Esophagus mucosa (tissue), 1 donor: ENCODE measurements at regions not wholly inside any gene's neighbourhood (a gene's known extent, or its start where the extent isn't known, plus 50 kb on each side); places are given as distances from the start of the nearest gene placed in this dataset.
A peak's percentile ranks its signal among the peaks of the same experiment; 100 is the strongest.
"Not testable (repeated sequence)": the region's sequence is repeated elsewhere in the genome, so short reads cannot be mapped to it uniquely, and the experiment has no call there.

ENCODE experiments used
- ATAC-seq: fragments of 200-7000 bp; cut with Tn5 transposase; one replicate; pipeline ENCODE4 v1.9.1; 2020
- donor health status: DM: yes; HTN: yes; CAD: no.

DNA sequence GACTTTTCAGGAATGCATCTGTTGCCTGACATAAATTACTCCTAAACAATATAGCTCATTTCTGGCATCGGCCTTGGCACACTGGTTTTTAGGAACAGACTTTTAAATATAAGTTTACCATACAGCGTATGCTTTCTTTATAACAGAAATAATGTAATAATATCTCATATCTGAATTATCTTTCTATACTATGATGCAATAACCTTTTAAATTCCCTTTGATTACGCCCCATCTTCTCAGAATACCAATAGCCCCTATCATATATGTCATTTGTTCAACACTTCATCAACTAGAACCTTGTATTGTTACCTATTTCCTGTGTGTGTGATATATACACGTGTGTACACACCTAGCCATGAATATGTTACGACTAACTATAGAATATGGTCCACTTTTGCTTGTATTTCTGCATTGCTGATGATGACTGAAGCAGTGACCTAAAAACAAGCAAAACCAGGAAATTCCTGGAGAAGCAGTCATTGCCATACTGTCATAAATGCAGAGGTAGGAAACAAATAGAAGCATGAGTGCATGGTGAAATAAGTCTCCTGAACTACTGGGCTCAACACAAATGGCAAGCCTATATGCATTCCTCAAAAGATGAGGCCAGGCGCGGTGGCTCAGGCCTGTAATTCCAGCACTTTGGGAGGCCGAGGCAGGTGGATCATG, 618.4 kb upstream of the NRP1 start:
- ATAC-seq = peak; percentile 72

GRCh38 chr10:33950206-33950605, 615.7 kb upstream of the NRP1 start:
- ATAC-seq = no peak

DNA sequence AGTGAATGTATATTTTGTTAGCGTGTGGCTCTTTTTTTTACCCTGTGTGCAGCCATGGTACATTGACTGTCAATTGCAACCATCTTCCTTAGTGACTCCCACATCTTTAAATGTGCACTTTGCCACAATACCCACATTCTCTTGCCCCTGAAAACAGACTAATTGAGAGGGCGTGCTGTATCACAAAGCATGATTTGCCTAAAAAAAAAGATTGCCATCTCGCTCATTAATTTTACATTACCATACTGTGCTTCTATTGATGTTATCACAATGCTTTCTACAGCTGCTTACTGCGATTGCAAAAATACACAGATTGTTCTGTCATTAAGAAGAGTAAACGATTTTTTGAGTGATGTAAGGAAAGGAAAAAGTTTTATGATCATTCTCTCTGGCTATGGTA, 613.1 kb upstream of the NRP1 start:
- ATAC-seq = no peak

DNA sequence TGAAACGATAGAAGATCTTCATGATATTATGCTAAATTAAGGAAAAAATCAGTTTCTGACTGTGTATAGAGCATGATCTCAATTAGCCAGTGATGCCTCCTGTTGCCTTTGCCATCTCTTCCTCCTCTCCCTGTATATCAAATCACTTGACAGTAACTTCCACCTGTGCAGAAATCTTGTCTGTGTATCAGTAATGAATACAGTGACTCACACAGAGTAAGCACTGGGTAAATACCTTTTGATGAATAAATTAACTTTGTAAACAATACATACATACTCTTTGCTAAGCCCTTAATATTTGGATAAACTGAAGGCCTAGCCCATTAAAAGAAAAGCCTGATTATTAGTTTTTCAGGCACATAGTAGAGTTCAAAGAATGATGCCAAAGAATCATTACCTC, 610.6 kb upstream of the NRP1 start:
- ATAC-seq = peak; percentile 81

GRCh38 chr10:33942508-33942907, 608.0 kb upstream of the NRP1 start:
- no peak for ATAC-seq

DNA sequence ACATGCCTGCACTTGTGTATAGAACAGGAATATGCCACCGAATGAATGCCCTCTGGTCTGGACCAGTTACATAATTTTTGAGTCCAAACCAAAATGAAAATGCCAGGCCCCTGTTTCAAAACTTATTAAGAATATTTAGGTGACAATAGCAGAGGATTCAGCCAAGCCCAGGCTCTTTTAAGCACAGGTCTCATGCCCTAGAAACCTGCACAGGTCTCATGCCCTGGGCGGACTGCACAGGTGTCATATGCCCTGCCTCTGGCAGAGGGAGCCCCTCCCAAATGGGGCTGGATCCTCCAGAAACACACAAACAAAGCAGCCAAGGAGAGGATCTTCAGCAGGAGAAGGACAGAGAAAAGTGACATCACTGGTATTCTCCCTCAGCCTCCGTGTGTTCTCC, 605.4 kb upstream of the NRP1 start:
- peak; percentile 60 for ATAC-seq

DNA sequence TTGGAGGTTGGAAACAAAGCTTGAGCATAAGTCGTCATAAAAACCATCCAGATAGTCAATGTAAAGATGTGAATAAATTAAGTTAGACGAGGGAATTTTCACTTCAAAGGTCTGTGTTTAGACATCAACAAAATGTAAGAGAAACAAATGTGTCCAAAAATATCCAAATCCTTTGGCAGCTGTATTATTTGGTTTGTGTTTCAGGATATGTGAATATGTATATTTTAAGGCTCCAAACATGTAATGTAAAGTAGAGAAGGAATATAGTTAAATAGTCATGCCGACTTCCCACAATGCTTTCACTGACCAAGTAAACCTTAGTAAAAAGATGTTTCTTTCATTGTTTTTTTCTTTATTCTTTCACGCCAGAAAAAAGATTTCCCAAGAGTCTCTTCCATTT, 604.9 kb upstream of the NRP1 start:
- ATAC-seq = no peak

DNA sequence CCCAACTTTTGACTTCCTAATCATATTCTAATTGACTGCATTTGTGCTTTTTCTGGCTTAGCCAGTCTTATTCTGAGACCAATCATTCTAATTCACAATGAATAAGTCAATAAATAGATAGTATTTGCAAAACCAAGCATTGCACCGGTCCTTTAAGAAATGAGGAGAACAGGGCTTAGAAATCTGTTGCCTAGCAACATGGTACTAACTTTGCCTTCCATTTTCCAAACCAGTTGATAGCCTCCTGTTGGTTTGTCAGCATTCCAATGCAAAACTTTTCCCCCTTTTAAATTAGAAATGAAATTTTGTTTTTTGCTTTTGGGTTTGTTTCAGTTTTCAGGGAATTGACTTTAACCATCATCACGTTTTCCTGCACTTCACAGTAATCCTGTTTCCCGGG, 603.5 kb upstream of the NRP1 start:
- ATAC-seq = no peak

GRCh38 chr10:33937036-33937730, 602.7 kb upstream of the NRP1 start:
- ATAC-seq = no peak

DNA sequence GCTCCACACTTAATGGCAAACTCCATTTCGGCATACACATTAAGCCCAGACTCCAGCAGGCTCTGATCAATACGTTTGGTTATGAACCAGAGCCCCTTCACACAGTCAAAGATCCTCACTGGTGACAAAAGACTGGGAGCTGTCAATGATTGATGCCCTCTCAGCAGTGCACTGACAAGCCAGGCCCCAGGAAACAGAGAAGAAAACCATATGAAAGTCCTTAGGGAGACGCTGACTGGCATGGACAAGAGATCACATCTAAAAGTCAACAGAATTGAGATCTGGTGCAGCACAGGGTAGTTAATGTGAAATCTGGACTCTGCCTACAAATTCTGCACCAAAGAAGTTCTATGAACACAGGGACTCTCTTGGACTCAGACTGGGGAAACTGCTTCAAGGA, 600.9 kb upstream of the NRP1 start:
- no peak for ATAC-seq

GRCh38 chr10:33930079-33930478, 595.6 kb upstream of the NRP1 start:
- no peak for ATAC-seq

GRCh38 chr10:33927347-33927746, 592.9 kb upstream of the NRP1 start:
- ATAC-seq = peak; percentile 94

- ATAC-seq = no peak
Measured at GRCh38 chr10:33921970-33922605, 587.6 kb upstream of the NRP1 start.

DNA sequence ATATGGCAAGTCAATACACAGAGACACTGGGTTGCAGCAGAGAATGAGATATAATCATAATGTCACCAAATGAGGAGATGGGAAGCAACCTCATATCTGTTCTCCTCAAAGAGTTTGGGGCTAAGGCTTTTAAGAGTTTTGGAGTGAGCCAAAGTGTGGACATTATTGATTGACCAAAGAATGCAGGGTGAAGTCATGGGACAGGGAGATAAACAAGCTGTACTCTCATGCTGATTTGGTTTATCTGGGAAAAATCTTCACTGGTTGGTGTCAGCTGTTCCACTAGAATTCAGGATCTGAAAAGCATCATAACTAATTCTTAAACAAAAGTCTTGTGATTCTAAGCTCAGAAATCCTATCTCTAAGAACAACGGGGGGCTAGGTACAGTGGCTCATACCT, 585.9 kb upstream of the NRP1 start:
- ATAC-seq = no peak

DNA sequence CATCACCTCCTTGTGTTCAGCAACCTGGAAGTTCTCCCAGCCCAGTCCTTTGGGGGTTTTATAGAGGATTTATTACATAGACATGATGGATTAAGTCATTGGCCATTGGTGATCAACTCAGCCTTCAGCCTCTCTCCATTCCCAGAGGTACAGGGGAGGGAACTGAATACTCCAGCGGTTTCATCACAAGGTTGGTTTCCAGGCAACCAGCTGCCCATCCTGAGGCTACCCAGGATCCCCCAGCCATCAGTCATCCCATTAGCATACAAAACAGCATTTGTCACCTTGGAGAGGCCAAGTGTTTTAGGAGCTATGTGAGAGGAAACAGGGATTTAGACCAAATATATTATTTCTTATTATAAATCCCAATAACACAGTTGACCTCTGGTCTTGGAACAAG, 584.8 kb upstream of the NRP1 start:
- ATAC-seq = no peak

- ATAC-seq = no peak
Measured at GRCh38 chr10:33917069-33917780, 582.8 kb upstream of the NRP1 start.

DNA sequence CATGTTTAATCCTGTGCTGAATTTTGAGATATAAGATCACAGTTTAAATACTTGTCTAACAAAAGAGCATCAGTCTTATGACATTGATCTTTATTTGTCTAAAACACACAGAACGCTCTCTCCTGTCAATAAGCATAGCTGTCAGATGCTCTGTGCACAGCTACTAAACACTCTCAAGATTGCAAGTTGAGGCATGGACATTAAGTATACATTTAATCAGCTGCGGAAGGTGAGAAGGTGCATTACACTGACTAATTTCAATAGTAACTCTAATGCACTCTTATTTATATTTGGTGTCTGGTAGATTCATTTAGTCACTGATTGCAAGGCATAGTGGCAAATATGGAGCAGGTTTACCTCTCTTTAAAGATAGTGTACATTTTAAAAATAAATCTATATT, 580.3 kb upstream of the NRP1 start:
- ATAC-seq = no peak

- ATAC-seq = no peak
Measured at GRCh38 chr10:33913194-33913593, 578.7 kb upstream of the NRP1 start.

DNA sequence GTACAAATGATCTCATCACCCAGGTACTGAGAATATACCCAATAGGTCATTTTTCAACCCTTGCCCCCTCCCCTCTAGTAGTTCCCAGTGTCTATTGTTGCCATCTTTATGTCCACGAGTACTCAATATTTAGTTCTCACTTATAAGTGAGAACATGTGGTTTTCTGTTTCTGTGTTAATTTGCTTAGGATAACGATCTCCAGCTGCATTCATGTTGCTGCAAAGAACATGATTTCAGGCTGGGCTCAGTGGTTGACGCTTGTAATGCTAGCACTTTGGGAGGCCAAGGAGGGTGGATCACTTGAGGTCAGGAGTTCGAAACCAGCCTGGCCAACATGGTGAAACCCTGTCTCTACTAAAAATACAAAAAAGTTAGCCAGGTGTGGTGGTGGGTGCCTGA, 575.0 kb upstream of the NRP1 start:
- ATAC-seq = not testable (repeated sequence)

DNA sequence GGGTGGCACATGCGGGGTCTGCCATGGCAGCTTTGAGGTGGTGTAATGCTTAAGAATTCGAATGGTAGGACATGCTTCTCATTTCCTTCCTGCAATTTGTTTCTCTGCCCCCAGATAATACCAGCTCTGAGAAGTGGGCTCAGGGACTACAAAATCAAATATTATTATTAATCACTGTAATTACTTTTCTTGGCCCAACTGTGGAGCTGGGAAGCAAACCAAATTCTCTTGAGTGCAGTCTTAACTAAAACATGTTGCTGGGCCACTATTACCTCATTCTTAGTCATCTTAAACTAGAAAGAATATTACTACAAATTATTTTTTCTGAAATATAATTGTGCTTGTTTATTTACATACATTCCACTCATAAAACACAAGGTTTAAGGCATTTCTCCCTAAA, 566.7 kb upstream of the NRP1 start:
- peak; percentile 34 for ATAC-seq

GRCh38 chr10:33900596-33900995, 566.1 kb upstream of the NRP1 start:
- ATAC-seq = no peak

DNA sequence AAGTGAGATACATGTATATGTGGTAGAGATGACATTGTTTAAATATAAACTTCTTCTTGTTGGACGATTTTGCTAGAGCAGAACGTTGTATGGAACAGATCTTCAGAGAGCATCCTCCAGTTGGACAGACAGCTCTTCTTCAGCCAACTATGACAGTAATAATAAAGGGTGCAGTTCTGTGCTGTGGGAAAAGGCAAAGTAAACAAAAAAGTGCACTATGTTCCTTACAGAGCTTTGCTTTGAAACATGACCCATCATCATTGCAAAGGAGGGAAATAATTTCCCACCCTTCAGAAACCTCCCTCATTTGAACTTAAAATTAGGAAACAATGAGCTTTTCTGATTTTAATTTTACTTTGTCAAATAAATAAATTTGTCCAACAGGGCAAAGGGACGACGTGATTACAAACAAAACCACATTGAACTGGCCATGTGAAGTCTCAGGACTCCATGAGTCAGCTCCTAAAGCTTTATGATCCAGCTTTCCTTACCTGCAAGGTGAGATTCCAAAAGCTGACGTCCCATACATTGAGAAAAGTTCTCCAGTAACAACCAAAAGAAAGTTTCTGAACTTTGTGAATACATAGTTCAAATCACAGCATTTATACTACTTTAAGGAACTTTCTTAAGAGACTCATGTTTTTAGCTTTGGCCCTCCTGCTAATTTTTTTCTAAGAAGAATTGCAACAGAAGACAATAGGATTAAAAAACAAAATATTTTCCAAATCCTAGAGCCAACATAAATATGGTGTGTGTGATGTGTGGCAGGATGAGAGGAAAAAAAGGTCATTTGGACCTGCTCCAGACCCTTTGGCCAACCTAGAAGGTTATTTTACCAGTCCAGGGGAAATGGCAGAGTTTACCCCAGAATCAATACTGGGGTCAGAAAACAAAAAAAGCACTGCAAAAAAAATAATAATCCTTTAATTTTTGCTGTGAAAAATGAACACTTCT, 565.4 kb upstream of the NRP1 start:
- peak; percentile 50 for ATAC-seq
